GM12865 (cell line): ENCODE measurements at regions not wholly inside any gene's neighbourhood (a gene's known extent, or its start where the extent isn't known, plus 50 kb on each side); places are given as distances from the start of the nearest gene placed in this dataset.
"Not testable (repeated sequence)": the region's sequence is repeated elsewhere in the genome, so short reads cannot be mapped to it uniquely, and the experiment has no call there.

Experiments
- DNase-seq: peaks from one replicate; pipeline ENCODE4 v3.0.0; 2010; ENCODE audit warnings: low read depth
- H3K4me3 ChIP-seq: 2 replicates; pipeline ENCODE4 v1.5.1; 2011; ENCODE audit warnings: mild to moderate bottlenecking, low read depth, low read length, control low read depth
- CTCF ChIP-seq: IDR thresholded peaks from 2 replicates; pipeline ENCODE4 v1.5.1; 2011; ENCODE audit warnings: low read length, control low read depth, low read depth, inconsistent platforms; ENCODE audit not compliant: insufficient read depth; ENCODE audit errors: missing control alignments

DNA sequence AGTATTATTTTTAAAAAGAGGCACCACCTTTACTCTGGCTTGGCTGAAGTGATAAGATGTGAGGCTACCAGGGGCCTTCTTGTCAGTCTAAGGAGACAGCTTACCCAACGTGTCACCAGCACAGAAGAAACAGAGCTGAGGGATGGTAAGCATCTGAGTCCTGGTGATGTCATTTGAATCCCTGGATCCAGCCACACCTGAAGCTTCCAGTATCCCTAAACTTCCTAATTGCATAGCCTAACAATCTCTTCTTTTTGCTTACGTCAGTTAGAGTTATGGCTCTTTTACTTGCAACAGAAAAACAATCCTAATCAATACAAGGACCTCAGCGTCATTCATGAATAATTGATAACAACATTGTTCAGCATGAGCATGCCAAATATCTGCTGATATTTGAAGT lies 436.6 kb downstream of the SHISA9 start:
- TF ChIP-seq CTCF, result no peak
- no peak for DNase-seq
- H3K4me3 ChIP-seq, result no peak overlapping the region

GRCh38 chr16:13342675-13343074 lies 441.3 kb downstream of the SHISA9 start:
- H3K4me3 ChIP-seq, result no peak overlapping the region
- DNase-seq, result no peak
- TF ChIP-seq CTCF, result no peak

GRCh38 chr16:13344001-13344400 lies 442.6 kb downstream of the SHISA9 start:
- no peak for TF ChIP-seq CTCF
- DNase-seq, result no peak
- no peak overlapping the region for H3K4me3 ChIP-seq

- no peak overlapping the region for H3K4me3 ChIP-seq
- DNase-seq, result no peak
- no peak for TF ChIP-seq CTCF
Measured at GRCh38 chr16:13348416-13348815, 447.0 kb downstream of the SHISA9 start.

DNA sequence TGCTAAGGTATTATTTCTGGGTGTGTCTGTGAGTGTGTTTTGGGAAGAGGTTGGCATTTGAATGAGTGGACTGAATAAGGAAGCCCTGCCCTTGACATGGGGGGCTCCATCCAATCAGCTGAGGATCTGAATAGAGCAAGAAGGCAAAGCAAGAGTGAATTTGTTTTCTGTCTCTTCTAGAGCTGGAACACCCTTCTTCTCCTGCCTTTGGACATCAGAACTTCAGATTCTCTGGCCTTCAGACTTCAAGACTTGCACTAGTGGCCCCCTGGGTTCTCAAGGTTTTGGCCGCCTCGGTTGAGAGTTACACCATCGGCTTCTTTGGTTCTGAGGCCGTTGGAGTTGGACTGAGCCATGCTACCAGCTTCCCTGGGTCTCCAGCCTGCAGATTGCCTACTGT lies 448.6 kb downstream of the SHISA9 start:
- H3K4me3 ChIP-seq, result no peak overlapping the region
- no peak for DNase-seq
- no peak for TF ChIP-seq CTCF

DNA sequence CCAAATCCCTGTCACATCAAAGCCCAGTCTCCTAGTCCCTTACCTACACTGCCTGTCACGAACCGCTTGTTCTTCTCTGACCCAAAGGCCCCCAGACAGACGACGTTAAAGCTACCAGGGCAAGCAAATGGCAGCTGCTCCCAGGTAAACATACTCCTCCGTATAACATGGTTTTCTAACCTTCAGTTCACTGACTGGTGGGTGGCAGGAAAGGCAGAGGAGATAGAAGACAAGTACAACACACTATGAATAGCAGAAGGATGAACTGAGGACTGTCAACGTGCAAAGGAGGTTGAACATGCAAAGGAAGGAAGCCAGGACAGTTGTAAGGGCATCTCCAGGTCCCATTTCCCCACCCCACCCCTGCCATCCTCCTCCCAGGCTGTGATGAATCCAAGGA lies 449.8 kb downstream of the SHISA9 start:
- TF ChIP-seq CTCF, result no peak
- DNase-seq, result no peak
- H3K4me3 ChIP-seq, result no peak overlapping the region

- TF ChIP-seq CTCF, result no peak
- no peak for DNase-seq
- no peak overlapping the region for H3K4me3 ChIP-seq
Measured at GRCh38 chr16:13351601-13352217, 450.3 kb downstream of the SHISA9 start.

DNA sequence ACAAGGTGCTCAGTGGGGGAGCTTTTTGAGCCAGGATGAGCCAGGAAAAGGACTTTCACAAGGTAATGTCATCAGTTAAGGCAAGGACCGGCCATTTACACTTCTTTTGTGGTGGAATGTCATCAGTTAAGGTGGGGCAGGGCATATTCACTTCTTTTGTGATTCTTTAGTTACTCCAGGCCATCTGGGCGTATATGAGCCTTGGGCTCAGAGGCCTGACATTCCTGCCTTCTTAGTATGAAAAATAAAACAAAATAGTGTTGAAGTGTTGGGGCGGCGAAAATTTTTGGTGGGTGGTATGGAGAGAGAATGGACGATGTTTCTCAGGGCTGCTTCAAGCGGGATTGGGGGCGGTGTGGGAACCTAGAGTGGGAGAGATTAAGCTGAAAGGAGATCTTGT lies 451.4 kb downstream of the SHISA9 start:
- H3K4me3 ChIP-seq, DNase-seq: not testable (repeated sequence)

DNA sequence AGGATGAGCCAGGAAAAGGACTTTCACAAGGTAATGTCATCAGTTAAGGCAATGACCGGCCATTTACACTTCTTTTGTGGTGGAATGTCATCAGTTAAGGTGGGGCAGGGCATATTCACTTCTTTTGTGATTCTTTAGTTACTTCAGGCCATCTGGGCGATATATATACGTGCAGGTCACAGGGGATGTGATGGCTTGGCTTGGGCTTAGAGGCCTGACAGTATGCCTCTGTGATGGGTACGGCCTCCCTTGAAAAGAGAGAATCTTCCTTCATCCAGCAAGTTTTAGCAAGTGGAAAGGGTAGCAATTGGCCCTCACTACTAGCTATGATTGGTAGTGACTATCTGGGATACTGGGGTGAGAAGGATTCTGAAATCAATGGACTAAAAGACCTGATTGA lies 456.4 kb downstream of the SHISA9 start:
- DNase-seq, H3K4me3 ChIP-seq: not testable (repeated sequence)
